Fibroblast of lung (primary cell): ENCODE measurements at regions not wholly inside any gene's neighbourhood (a gene's known extent, or its start where the extent isn't known, plus 50 kb on each side); places are given as distances from the start of the nearest gene placed in this dataset.

Source experiments
- DNase-seq, 2 donors: peaks; one replicate each; pipeline versions ENCODE4 v3.0.0 to v3.0.0-alpha.2; 2010; ENCODE audit warnings: low read depth in 2 of 2
- H2AFZ ChIP-seq: 2 replicates; pipeline ENCODE4 v1.5.1; 2012; ENCODE audit warnings: low read length, control low read depth, inconsistent platforms
- H3K27ac ChIP-seq: 2 replicates; pipeline ENCODE4 v1.5.1; 2011; ENCODE audit warnings: low read length, control low read depth; ENCODE audit not compliant: insufficient read depth
- H3K27me3 ChIP-seq: 2 replicates; pipeline ENCODE4 v1.5.1; 2011; ENCODE audit warnings: mild to moderate bottlenecking, low read length; ENCODE audit not compliant: control insufficient read depth, insufficient read depth
- H3K36me3 ChIP-seq: 2 replicates; pipeline ENCODE4 v1.5.1; 2011; ENCODE audit warnings: low read length; ENCODE audit not compliant: control insufficient read depth, insufficient read depth
- H3K4me1 ChIP-seq: 2 replicates; pipeline ENCODE4 v1.5.1; 2011; ENCODE audit warnings: low read length; ENCODE audit not compliant: control insufficient read depth, insufficient read depth; ENCODE audit errors: extremely low read depth
- H3K4me2 ChIP-seq: 2 replicates; pipeline ENCODE4 v1.5.1; 2011; ENCODE audit warnings: low read length, control low read depth; ENCODE audit not compliant: insufficient read depth; ENCODE audit errors: extremely low read depth
- H3K4me3 ChIP-seq, 4 experiments: fragments of 200-600 bp in 1 of 4; sonication (generic) in 1 of 4; replicated peaks in 1 of 4; 2 replicates each; pipeline ENCODE4 v1.5.1; 2011 to 2016; ENCODE audit warnings: low read length in 4 of 4, low read depth in 3 of 4, mild to moderate bottlenecking in 3 of 4, control low read depth in 2 of 4, inconsistent platforms in 1 of 4, mixed read lengths in 1 of 4; ENCODE audit not compliant: insufficient read depth in 1 of 4; ENCODE audit errors: control extremely low read depth in 1 of 4
- H3K79me2 ChIP-seq: 2 replicates; pipeline ENCODE4 v1.5.1; 2012; ENCODE audit warnings: mild to moderate bottlenecking, low read length, inconsistent platforms; ENCODE audit not compliant: control insufficient read depth, insufficient read depth
- H3K9ac ChIP-seq: 2 replicates; pipeline ENCODE4 v1.5.1; 2011; ENCODE audit warnings: mild to moderate bottlenecking, low read length, control low read depth; ENCODE audit not compliant: insufficient read depth
- H3K9me3 ChIP-seq: 2 replicates; pipeline ENCODE4 v1.5.1; 2012; ENCODE audit warnings: low read depth, low read length; ENCODE audit not compliant: control insufficient read depth, insufficient read depth
- H4K20me1 ChIP-seq: 2 replicates; pipeline ENCODE4 v1.5.1; 2011; ENCODE audit warnings: low read length; ENCODE audit not compliant: control insufficient read depth, insufficient read depth; ENCODE audit errors: extremely low read depth
- CTCF ChIP-seq, 2 donors: IDR thresholded peaks in 1 of 2; conservative IDR thresholded peaks in 1 of 2; 1 replicate in 1 of 2; 2 replicates in 1 of 2; pipeline ENCODE4 v1.5.1; 2011 to 2012; ENCODE audit warnings: low read length in 2 of 2, control low read depth in 1 of 2, inconsistent platforms in 1 of 2, low read depth in 1 of 2, mild to moderate bottlenecking in 1 of 2
- EZH2 ChIP-seq: IDR thresholded peaks from 2 replicates; pipeline ENCODE4 v1.5.1; 2012; ENCODE audit warnings: low read length, control low read depth, mild to moderate bottlenecking; ENCODE audit errors: missing control alignments

GRCh38 chr11:15726893-15727519 lies 612.3 kb downstream of the INSC start:
- H3K27me3 ChIP-seq, result no peaks in the 10 kb centered on the region
- no peak overlapping the region for H3K27ac ChIP-seq
- H3K4me3 ChIP-seq, result no peak overlapping the region
- no peak overlapping the region for H3K9ac ChIP-seq
- no peaks in the 10 kb centered on the region for H3K4me1 ChIP-seq
- H3K79me2 ChIP-seq, result no peaks in the 10 kb centered on the region
- H3K36me3 ChIP-seq, result no peaks in the 10 kb centered on the region
- no peaks in the 10 kb centered on the region for H4K20me1 ChIP-seq
- H3K4me2 ChIP-seq, result no peak overlapping the region
- TF ChIP-seq EZH2 (no peak), CTCF (conservative IDR thresholded peaks at IDR 0.05 in 1 of 2, IDR thresholded peaks at IDR 0.05 in 1 of 2; ENCODE audit: low read depth in 1 of 2, low read length in 2 of 2) (no peak)
- H2AFZ ChIP-seq, result no peak overlapping the region
- H3K9me3 ChIP-seq, result no peaks in the 10 kb centered on the region
- no peak for DNase-seq

GRCh38 chr11:15727520-15727914 lies 612.8 kb downstream of the INSC start:
- no peaks in the 10 kb centered on the region for H3K27me3 ChIP-seq
- no peaks in the 10 kb centered on the region for H3K79me2 ChIP-seq
- H3K4me2 ChIP-seq, result no peak overlapping the region
- no peak overlapping the region for H3K9ac ChIP-seq
- no peak overlapping the region for H3K4me3 ChIP-seq
- TF ChIP-seq CTCF (conservative IDR thresholded peaks at IDR 0.05 in 1 of 2, IDR thresholded peaks at IDR 0.05 in 1 of 2; ENCODE audit: low read depth in 1 of 2, low read length in 2 of 2) (no peak), EZH2 (no peak)
- H3K27ac ChIP-seq, result no peak overlapping the region
- no peaks in the 10 kb centered on the region for H3K9me3 ChIP-seq
- DNase-seq, result peak; percentile 14 to 21
- no peaks in the 10 kb centered on the region for H3K36me3 ChIP-seq
- H3K4me1 ChIP-seq, result no peaks in the 10 kb centered on the region
- H4K20me1 ChIP-seq, result no peaks in the 10 kb centered on the region
- no peak overlapping the region for H2AFZ ChIP-seq

DNA sequence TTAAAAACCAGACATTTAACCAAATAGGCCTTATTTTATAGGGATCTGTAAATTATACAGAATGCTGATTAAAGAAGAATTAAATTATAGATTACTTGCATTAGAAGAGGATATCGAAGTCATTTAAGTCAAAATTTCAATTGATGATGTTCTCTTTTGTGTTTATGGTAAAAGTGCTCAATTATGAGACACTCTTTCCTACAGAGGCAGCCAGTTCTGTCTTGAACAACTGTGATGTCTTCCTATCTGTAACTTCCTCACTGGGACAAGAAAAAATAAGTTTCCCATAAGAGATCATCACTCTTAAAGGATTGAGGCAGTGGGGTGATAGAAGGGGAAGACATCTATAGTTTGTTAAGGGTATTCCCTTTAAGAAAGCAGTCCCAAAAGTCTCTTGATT lies 613.5 kb downstream of the INSC start:
- H3K4me1 ChIP-seq, result no peaks in the 10 kb centered on the region
- no peak for DNase-seq
- H3K4me3 ChIP-seq, result no peak overlapping the region
- no peaks in the 10 kb centered on the region for H3K36me3 ChIP-seq
- no peak overlapping the region for H2AFZ ChIP-seq
- H3K27me3 ChIP-seq, result no peaks in the 10 kb centered on the region
- H3K4me2 ChIP-seq, result no peak overlapping the region
- no peaks in the 10 kb centered on the region for H3K9me3 ChIP-seq
- H3K9ac ChIP-seq, result no peak overlapping the region
- H3K79me2 ChIP-seq, result no peaks in the 10 kb centered on the region
- no peak overlapping the region for H3K27ac ChIP-seq
- no peaks in the 10 kb centered on the region for H4K20me1 ChIP-seq
- TF ChIP-seq EZH2 (no peak), CTCF (conservative IDR thresholded peaks at IDR 0.05 in 1 of 2, IDR thresholded peaks at IDR 0.05 in 1 of 2; ENCODE audit: low read depth in 1 of 2, low read length in 2 of 2) (no peak)
